Heart right ventricle (tissue), 16 donors: ENCODE measurements at regions not wholly inside any gene's neighbourhood (a gene's known extent, or its start where the extent isn't known, plus 50 kb on each side); places are given as distances from the start of the nearest gene placed in this dataset.

Source experiments
- ATAC-seq, 8 donors: fragments of 200-7000 bp; cut with Tn5 transposase; one replicate each; pipeline ENCODE4 v1.9.1; 2020; ENCODE audit warnings: mild to moderate bottlenecking in 8 of 8, moderate library complexity in 8 of 8, moderate number of reproducible peaks in 1 of 8
- DNase-seq, 2 donors: peaks; one replicate each; pipeline ENCODE4 v3.0.0-alpha.2; 2020
- H3K27ac ChIP-seq, 10 donors: fragments of 200-600 bp; sonication (generic) in 2 of 10; one replicate each; pipeline versions ENCODE4 v1.5.0 to v1.8.0; 2020 to 2022; ENCODE audit warnings: mild to moderate bottlenecking in 3 of 10
- H3K27me3 ChIP-seq, 7 donors: fragments of 200-600 bp; one replicate each; pipeline ENCODE4 v1.8.0; 2021 to 2022; ENCODE audit warnings: mild to moderate bottlenecking in 2 of 7
- H3K36me3 ChIP-seq, 9 donors: fragments of 200-600 bp; sonication (generic) in 1 of 9; one replicate each; pipeline versions ENCODE4 v1.5.0 to v1.8.0; 2020 to 2022; ENCODE audit warnings: mild to moderate bottlenecking in 2 of 9
- H3K4me1 ChIP-seq, 9 donors: fragments of 200-600 bp; sonication (generic) in 1 of 9; one replicate each; pipeline versions ENCODE4 v1.5.0 to v1.8.0; 2020 to 2022; ENCODE audit warnings: mild to moderate bottlenecking in 4 of 9
- H3K4me3 ChIP-seq, 10 donors: fragments of 200-600 bp; sonication (generic) in 2 of 10; one replicate each; pipeline versions ENCODE4 v1.5.0 to v1.8.0; 2020 to 2022; ENCODE audit warnings: mild to moderate bottlenecking in 7 of 10, moderate library complexity in 2 of 10
- H3K9me3 ChIP-seq, 11 donors: fragments of 200-600 bp in 10 of 11; sonication (generic) in 2 of 11; one replicate each; pipeline versions ENCODE4 v1.5.0 to v1.8.0; 2013 to 2022; ENCODE audit warnings: mild to moderate bottlenecking in 2 of 11, control low read depth in 1 of 11, moderate library complexity in 1 of 11
- WGBS, 2 donors: extraction: QIAGEN DNeasy Blood & Tissue Kit; methylation state at CpG; one replicate each; pipeline ENCODE4 v1.1.7; 2013; ENCODE audit warnings: inconsistent platforms in 1 of 2; 5-methylcytosine and 5-hydroxymethylcytosine counted together
- intact Hi-C, 10 donors: fragments of 100-400 bp; cut with DNase I; formaldehyde crosslinking; loops; one replicate each; pipeline versions ENCODE4 v1.11.1 to v1.14.2; 2022
- TF ChIP-seq, protein P1 (sequence below), 9 donors: fragments of 200-600 bp; sonication (generic) in 2 of 9; IDR thresholded peaks; one replicate each; pipeline versions ENCODE4 v1.5.0 to v1.8.0; 2021 to 2022; ENCODE audit warnings: antibody characterized with exemption in 9 of 9, mild to moderate bottlenecking in 5 of 9, moderate library complexity in 1 of 9
- donor health status: Arrhythmogenic right ventricular cardiomyopathy.
- donor health status: ischemic (EF 13 %, LVEDD 7.1; RV severe dilation, severe dysfunction).
- donor health status: healthy with polysubstance abuse.
- donor health status: DM: no; HTN: yes; CAD: no.
- donor health status: DM: no; HTN: no; CAD: no.
- donor health status: ischemic (EF 25% LVEDD 6.9; RV normal size, moderate dysfunction).
- donor health status: ischemic (EF 25% LVEDD 5.7; RV mildly dilated, moderate dysfunction).
- donor health status: healthy.
- donor health status: DM: yes; HTN: yes; CAD: no.
- donor health status: Ischemic cardiomyopathy.
- donor health status: ischemic (EF 35%, LVEDD 5.7; RV mildly dilated, moderate dysfunction).
- donor health status: nonischemic (EF 11% LVEDD 7.7; RV severe dilation, severe dysfunction).
- donor health status: DM: yes; HTN: yes; CAD: no.
- donor health status: PGD.
- donor health status: ischemic (EF 29% LVEDD 5.4; RV normal size, mild dysfunction).
- donor health status: nonischemic (EF 23%, LVEDD 6.1; RV moderate dilation, normal function).

DNA sequence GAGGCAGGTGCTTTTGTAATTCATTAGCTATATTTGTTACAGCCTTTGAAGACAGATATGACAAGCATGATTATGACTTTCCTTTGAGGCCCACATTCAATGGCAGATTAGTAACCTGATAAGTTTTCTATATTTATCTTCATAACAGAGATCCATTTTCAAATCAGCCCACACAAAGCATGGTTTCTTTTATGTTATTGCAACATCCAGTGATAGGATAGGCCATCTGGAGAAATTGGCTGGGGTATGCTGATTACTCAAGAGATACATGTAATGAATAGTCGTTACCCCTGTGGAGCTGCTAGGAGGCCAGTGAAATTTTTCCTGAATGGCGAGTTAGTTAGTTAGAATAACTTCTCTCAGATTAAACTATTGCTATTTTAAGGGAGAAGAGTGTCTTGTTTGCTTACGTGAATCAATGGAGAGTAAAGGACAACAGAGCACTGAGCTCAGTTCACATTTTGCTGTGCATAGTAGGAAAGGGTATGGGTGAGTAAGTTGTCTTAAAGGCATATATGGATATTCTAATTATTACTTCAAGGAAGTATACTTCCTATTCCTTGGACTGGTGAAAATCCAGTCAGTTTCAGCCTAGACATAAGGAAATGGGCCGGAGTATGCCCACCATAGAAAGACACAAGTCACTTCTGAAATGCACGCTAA, 79.2 kb upstream of the DKK2 start:
- Histone ChIP-seq H3K4me1 (no peaks in the 10 kb centered on the region), H3K27ac (no peak overlapping the region), H3K27me3 (no peaks in the 10 kb centered on the region), H3K4me3 (no peak overlapping the region), H3K36me3 (no peaks in the 10 kb centered on the region), H3K9me3 (peaks cover 0 to 18% (median 0%) of the 10 kb centered on the region in 11 donors)
- DNase-seq (no peak), ATAC-seq (no peak)
- intact Hi-C loops: no loop called here
- TF ChIP-seq, protein P1, sequence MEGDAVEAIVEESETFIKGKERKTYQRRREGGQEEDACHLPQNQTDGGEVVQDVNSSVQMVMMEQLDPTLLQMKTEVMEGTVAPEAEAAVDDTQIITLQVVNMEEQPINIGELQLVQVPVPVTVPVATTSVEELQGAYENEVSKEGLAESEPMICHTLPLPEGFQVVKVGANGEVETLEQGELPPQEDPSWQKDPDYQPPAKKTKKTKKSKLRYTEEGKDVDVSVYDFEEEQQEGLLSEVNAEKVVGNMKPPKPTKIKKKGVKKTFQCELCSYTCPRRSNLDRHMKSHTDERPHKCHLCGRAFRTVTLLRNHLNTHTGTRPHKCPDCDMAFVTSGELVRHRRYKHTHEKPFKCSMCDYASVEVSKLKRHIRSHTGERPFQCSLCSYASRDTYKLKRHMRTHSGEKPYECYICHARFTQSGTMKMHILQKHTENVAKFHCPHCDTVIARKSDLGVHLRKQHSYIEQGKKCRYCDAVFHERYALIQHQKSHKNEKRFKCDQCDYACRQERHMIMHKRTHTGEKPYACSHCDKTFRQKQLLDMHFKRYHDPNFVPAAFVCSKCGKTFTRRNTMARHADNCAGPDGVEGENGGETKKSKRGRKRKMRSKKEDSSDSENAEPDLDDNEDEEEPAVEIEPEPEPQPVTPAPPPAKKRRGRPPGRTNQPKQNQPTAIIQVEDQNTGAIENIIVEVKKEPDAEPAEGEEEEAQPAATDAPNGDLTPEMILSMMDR (IDR thresholded peaks at IDR 0.05): no peak
- WGBS, 2 donors: 76 to 79% methylated on average over 5 of the region's 5 CpGs

DNA sequence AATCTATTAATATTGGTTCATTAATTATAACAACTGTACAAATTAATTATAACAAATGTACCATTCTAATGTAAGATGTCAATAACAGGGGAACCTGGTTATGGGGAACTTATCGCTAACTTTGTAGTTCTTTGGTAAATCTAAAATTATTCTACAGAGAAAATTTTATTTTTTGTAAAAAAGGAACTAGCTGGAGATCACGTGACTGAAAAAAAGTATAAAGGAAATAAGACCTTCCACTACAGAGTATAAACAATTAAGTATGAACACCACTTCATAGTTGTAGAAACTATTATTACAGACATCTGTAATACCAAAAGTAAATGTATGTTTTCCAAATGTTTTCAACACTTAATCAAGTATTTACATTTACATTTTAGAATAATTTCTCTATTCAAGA, 77.9 kb upstream of the DKK2 start:
- H3K4me3 ChIP-seq: no peak overlapping the region
- TF ChIP-seq, protein P1 (IDR thresholded peaks at IDR 0.05): no peak
- intact Hi-C loops: no loop called here
- 85 to 88% methylated on average over 2 of the region's 2 CpGs for whole genome bisulfite sequencing, 2 donors
- H3K27ac ChIP-seq: no peak overlapping the region
- H3K27me3 ChIP-seq: no peaks in the 10 kb centered on the region
- no peaks in the 10 kb centered on the region for H3K36me3 ChIP-seq
- peaks cover 0 to 18% (median 0%) of the 10 kb centered on the region in 11 donors for H3K9me3 ChIP-seq
- DNase-seq: no peak
- no peaks in the 10 kb centered on the region for H3K4me1 ChIP-seq
- ATAC-seq: no peak

DNA sequence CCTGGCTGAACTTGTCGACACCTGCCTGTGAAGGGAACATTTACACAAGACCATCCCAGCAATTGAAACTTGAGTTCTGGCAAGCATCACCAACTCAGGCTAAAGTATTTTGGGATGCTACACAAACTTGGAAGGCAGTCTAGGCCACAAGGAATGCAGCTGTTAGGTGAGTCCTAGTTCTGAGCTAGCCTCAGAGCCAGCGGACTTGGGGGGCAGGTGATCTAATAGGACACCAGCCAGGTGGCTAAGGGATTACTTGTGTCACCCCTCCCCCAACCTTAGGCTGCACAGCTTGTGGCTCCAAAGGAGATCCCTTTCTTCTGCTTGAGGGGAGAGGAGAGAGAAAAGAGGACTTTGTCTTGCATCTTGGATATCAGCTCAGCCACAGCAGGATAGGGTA, 62.3 kb upstream of the DKK2 start:
- Histone ChIP-seq H3K4me1 (no peaks in the 10 kb centered on the region), H3K9me3 (peaks cover 0 to 5% (median 0%) of the 10 kb centered on the region in 11 donors), H3K4me3 (no peak overlapping the region), H3K27me3 (peaks cover 0 to 6% (median 0%) of the 10 kb centered on the region in 7 donors), H3K36me3 (no peaks in the 10 kb centered on the region), H3K27ac (no peak overlapping the region)
- TF ChIP-seq, protein P1 (IDR thresholded peaks at IDR 0.05): no peak
- intact Hi-C loops: no loop called here
- no peak for DNase-seq
- 69 to 73% methylated on average over 2 of the region's 2 CpGs for WGBS, 2 donors
- ATAC-seq: no peak

DNA sequence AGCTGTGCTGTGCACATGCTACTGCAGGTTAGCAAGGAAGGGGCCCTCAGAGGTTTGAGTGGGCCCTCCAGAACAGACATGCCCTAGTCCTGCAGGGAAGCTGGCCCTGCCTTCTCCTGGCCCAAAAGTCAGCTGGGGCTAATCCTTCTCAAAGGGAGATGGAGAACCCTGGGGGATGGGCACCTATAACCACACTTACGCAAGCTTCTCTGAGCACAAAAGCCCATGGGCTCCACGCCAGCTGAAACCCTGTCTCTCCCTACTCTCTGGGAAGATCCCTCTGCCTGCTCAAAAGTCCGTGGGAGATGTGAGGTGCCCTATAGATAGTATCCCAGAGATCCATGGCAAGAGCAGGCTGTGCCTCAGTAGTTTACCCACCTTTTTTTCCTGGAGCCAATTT, 58.9 kb upstream of the DKK2 start:
- DNase-seq: no peak
- no peak overlapping the region for H3K27ac ChIP-seq
- no peak overlapping the region for H3K4me3 ChIP-seq
- peaks cover 0 to 5% (median 0%) of the 10 kb centered on the region in 11 donors for H3K9me3 ChIP-seq
- no peak for ATAC-seq
- peaks cover 0 to 6% (median 0%) of the 10 kb centered on the region in 7 donors for H3K27me3 ChIP-seq
- TF ChIP-seq, protein P1 (IDR thresholded peaks at IDR 0.05): no peak
- 69 to 72% methylated on average over 3 of the region's 3 CpGs for WGBS, 2 donors
- intact Hi-C loops: no loop called here
- H3K4me1 ChIP-seq: no peaks in the 10 kb centered on the region
- H3K36me3 ChIP-seq: no peaks in the 10 kb centered on the region
